ENCODE measurements at regions not wholly inside any gene's neighbourhood (a gene's known extent, or its start where the extent isn't known, plus 50 kb on each side); places are given as distances from the start of the nearest gene placed in this dataset.

GRCh38 chr10:44168478-44168877 is 216.4 kb downstream of the CXCL12 start:
- CTCF ChIA-PET (ENCODE audit: partially characterized antibody) = interaction anchor here (0.6 to 0.7 kb wide), 2 partner anchors 149 to 266 kb away, joined by 3 read pairs; no protein-coding TSS in a partner anchor
- no peaks in the 10 kb centered on the region for H3K36me3 ChIP-seq (ENCODE audit: control insufficient read depth in 2 of 4, insufficient read depth in 4 of 4, low read length in 3 of 4)
- H3K4me1 ChIP-seq (replicated peaks in 1 of 4; ENCODE audit: control insufficient read depth in 3 of 4, insufficient read depth in 4 of 4, low read length in 3 of 4) = 0 out of 7 replicates have a peak, but pooled peaks cover 0 to 4% (median 0%) of the 10 kb centered on the region in 4 experiments
- no peak overlapping the region for H2BK15ac ChIP-seq (ENCODE audit: low read length)
- H3K9me3 ChIP-seq (ENCODE audit: insufficient read depth in 2 of 2, low read depth in 1 of 2, low read length in 1 of 2) = no peaks in the 10 kb centered on the region
- H2BK5ac ChIP-seq (ENCODE audit: low read depth, low read length) = no peak overlapping the region
- no peak overlapping the region for H4K5ac ChIP-seq (ENCODE audit: insufficient read length, low read depth, low read length)
- no peak overlapping the region for H3K56ac ChIP-seq (replicated peaks; ENCODE audit: insufficient read length, low read depth, low read length)
- H3K9ac ChIP-seq (replicated peaks in 1 of 4; ENCODE audit: extremely low read depth in 1 of 4, low read depth in 3 of 4, low read length in 3 of 4) = no peak overlapping the region
- no peak overlapping the region for H2AFZ ChIP-seq (ENCODE audit: low read length)
- 87% methylated on average over 5 of the region's 5 CpGs; no CpG with 5 or more reads in 1 of the 2 experiments for WGBS, 2 experiments (ENCODE audit: extremely low coverage in 1 of 2, insufficient coverage in 1 of 2, insufficient read length in 1 of 2, insufficient replicate concordance in 2 of 2, low coverage in 1 of 2, low lambda C conversion rate in 2 of 2, missing lambda C conversion rate in 1 of 2)
- POLR2A ChIA-PET (ENCODE audit: partially characterized antibody) = no interaction called here
- H3K23me2 ChIP-seq (ENCODE audit: low read depth, low read length) = no peaks in the 10 kb centered on the region
- no peak for FAIRE-seq
- H2BK120ac ChIP-seq (replicated peaks; ENCODE audit: low read depth, low read length) = no peak overlapping the region
- H4K8ac ChIP-seq (ENCODE audit: extremely low read depth, insufficient read depth, low read length) = no peak overlapping the region
- no peak overlapping the region for H3K18ac ChIP-seq (ENCODE audit: extremely low read depth, low read length)
- TF ChIP-seq SP2 (IDR thresholded peaks at IDR 0.05; ENCODE audit: low read length) (no peak), CEBPB (IDR thresholded peaks at IDR 0.05; ENCODE audit: low read depth, low read length) (no peak), KDM1A (IDR thresholded peaks at IDR 0.05; ENCODE audit: borderline replicate concordance, low read length) (no peak)
- H3K4me2 ChIP-seq (ENCODE audit: insufficient read depth in 1 of 2, low read depth in 2 of 2, low read length in 2 of 2) = no peak overlapping the region
- no peak overlapping the region for H3K27ac ChIP-seq (ENCODE audit: low read depth, low read length)
- no peak overlapping the region for H2BK20ac ChIP-seq (ENCODE audit: low read length)
- no peak overlapping the region for H3K23ac ChIP-seq (ENCODE audit: insufficient read length)
- no peak overlapping the region for H3K4ac ChIP-seq (replicated peaks; ENCODE audit: insufficient read length, low read depth, low read length)
- no peak overlapping the region for H3K14ac ChIP-seq (ENCODE audit: insufficient read length)
- no peaks in the 10 kb centered on the region for H3K79me2 ChIP-seq (ENCODE audit: control insufficient read depth in 1 of 2, insufficient read depth in 2 of 2, low read length in 2 of 2)
- DNase-seq (ENCODE audit: low read depth in 1 of 2, low spot score in 2 of 2) = no peak
- H4K20me1 ChIP-seq (replicated peaks in 1 of 2; ENCODE audit: control insufficient read depth in 1 of 2, insufficient read depth in 2 of 2, low read length in 2 of 2) = no peaks in the 10 kb centered on the region
- no peak overlapping the region for H3K4me3 ChIP-seq (ENCODE audit: extremely low read depth in 1 of 4, insufficient read depth in 2 of 4, low read depth in 3 of 4, low read length in 4 of 4)
- H3K27me3 ChIP-seq (replicated peaks in 1 of 4; ENCODE audit: control insufficient read depth in 3 of 4, extremely low read depth in 1 of 4, insufficient read depth in 3 of 4, low read length in 3 of 4) = no peaks in the 10 kb centered on the region
- no peaks in the 10 kb centered on the region for H3K79me1 ChIP-seq (ENCODE audit: low read depth, low read length)
- H2AK5ac ChIP-seq (ENCODE audit: low read depth, low read length) = no peak overlapping the region
- no peak overlapping the region for H2BK12ac ChIP-seq (ENCODE audit: low read depth, low read length)
- H4K91ac ChIP-seq (replicated peaks; ENCODE audit: insufficient read length, low read length) = no peak overlapping the region

Data from H1 (cell line).